Pancreas (tissue), 10 donors: ENCODE measurements at regions not wholly inside any gene's neighbourhood (a gene's known extent, or its start where the extent isn't known, plus 50 kb on each side); places are given as distances from the start of the nearest gene placed in this dataset.
A peak's percentile ranks its signal among the peaks of the same experiment; 100 is the strongest.

ENCODE experiments used
- ATAC-seq, 4 donors: fragments of 200-7000 bp; cut with Tn5 transposase; one replicate each; pipeline versions ENCODE4 v1.8.0 to v1.9.1; 2020; ENCODE audit warnings: mild to moderate bottlenecking in 4 of 4, moderate library complexity in 4 of 4
- DNase-seq, 6 donors: peaks; one replicate each; pipeline ENCODE4 v3.0.0-alpha.2; 2020
- FAIRE-seq: peaks from 2 replicates; lab custom pipeline; 2012; peaks lifted over from hg19 to GRCh38; lab: Jason Lieb, UNC
- H3K27ac ChIP-seq, 4 donors: fragments of 200-600 bp; sonication (generic); 1 replicate in 3 of 4; 2 replicates in 1 of 4; pipeline versions ENCODE4 v1.5.0 to v1.8.0; 2020
- H3K27me3 ChIP-seq, 4 donors: fragments of 200-600 bp; one replicate each; pipeline ENCODE4 v1.8.0; 2021
- H3K36me3 ChIP-seq, 3 donors: fragments of 200-600 bp; sonication (generic) in 1 of 3; one replicate each; pipeline versions ENCODE4 v1.5.0 to v1.8.0; 2020 to 2021
- H3K4me1 ChIP-seq, 3 donors: fragments of 200-600 bp; one replicate each; pipeline ENCODE4 v1.8.0; 2021
- H3K4me3 ChIP-seq, 4 donors: fragments of 200-600 bp; sonication (generic) in 2 of 4; one replicate each; pipeline versions ENCODE4 v1.5.0 to v1.8.0; 2020 to 2021
- H3K9me3 ChIP-seq, 4 donors: fragments of 200-600 bp; one replicate each; pipeline ENCODE4 v1.8.0; 2021
- CTCF ChIP-seq, 4 donors: fragments of 200-600 bp; sonication (generic) in 3 of 4; IDR thresholded peaks; one replicate each; pipeline versions ENCODE4 v1.5.0 to v1.8.0; 2021; ENCODE audit warnings: antibody characterized with exemption in 4 of 4
- WGBS, 2 donors: extraction: QIAGEN DNeasy Blood & Tissue Kit; methylation state at CpG; one replicate each; pipeline ENCODE4 v1.1.7; 2013; 5-methylcytosine and 5-hydroxymethylcytosine counted together
- intact Hi-C, 3 donors: fragments of 100-400 bp; cut with DNase I; formaldehyde crosslinking; loops; one replicate each; pipeline versions ENCODE4 v1.11.1 to v1.14.2; 2022
- donor health status: healthy with polysubstance abuse.
- donor health status: DM: no; HTN: no; CAD: no; lungs with moderate emphysema.
- donor health status: DM: no; HTN: no; CAD: no.
- donor health status: control.
- donor health status: control.
- donor health status: Bipolar disorder and iron deficiency.
- donor health status: DM: yes; HTN: yes; CAD: no.
- donor health status: DM: no; HTN: no; CAD: no.
- donor health status: DM: no; HTN: no; CAD: no.
- donor health status: DM: yes; HTN: yes; CAD: no.

GRCh38 chr13:105798541-105798940 is 736.9 kb downstream of the EFNB2 start:
- H3K9me3 ChIP-seq, result no peaks in the 10 kb centered on the region
- intact Hi-C loops, result no loop called here
- H3K36me3 ChIP-seq, result no peaks in the 10 kb centered on the region
- FAIRE-seq, result no peak
- H3K4me1 ChIP-seq, result no peaks in the 10 kb centered on the region
- no peak for DNase-seq
- no peak for TF ChIP-seq CTCF (IDR thresholded peaks at IDR 0.05)
- 0 to 35% methylated on average over 1 of the region's 1 CpG for WGBS, 2 donors
- H3K27ac ChIP-seq, result no peak overlapping the region
- ATAC-seq, result no peak
- H3K27me3 ChIP-seq, result no peaks in the 10 kb centered on the region
- no peak overlapping the region for H3K4me3 ChIP-seq

- TF ChIP-seq CTCF (IDR thresholded peaks at IDR 0.05), result no peak
- Histone ChIP-seq H3K27me3 (no peaks in the 10 kb centered on the region), H3K4me1 (no peaks in the 10 kb centered on the region), H3K36me3 (no peaks in the 10 kb centered on the region), H3K4me3 (no peak overlapping the region), H3K27ac (no peak overlapping the region), H3K9me3 (no peaks in the 10 kb centered on the region)
- ATAC-seq (no peak), FAIRE-seq (no peak), DNase-seq (no peak)
- 69 to 78% methylated on average over 3 of the region's 3 CpGs for WGBS, 2 donors
- intact Hi-C loops, result no loop called here
Observed at GRCh38 chr13:105796081-105796480, 739.4 kb downstream of the EFNB2 start.

GRCh38 chr13:105790923-105791322 is 744.5 kb downstream of the EFNB2 start:
- H3K36me3 ChIP-seq, result no peaks in the 10 kb centered on the region
- no peaks in the 10 kb centered on the region for H3K9me3 ChIP-seq
- no peak for FAIRE-seq
- ATAC-seq, result no peak
- no peak overlapping the region for H3K27ac ChIP-seq
- no peak overlapping the region for H3K4me3 ChIP-seq
- intact Hi-C loops, result no loop called here
- no peak for TF ChIP-seq CTCF (IDR thresholded peaks at IDR 0.05)
- DNase-seq, result no peak
- 73 to 78% methylated on average over 1 of the region's 1 CpG for WGBS, 2 donors
- no peaks in the 10 kb centered on the region for H3K4me1 ChIP-seq
- H3K27me3 ChIP-seq, result no peaks in the 10 kb centered on the region

GRCh38 chr13:105788530-105788929 is 746.9 kb downstream of the EFNB2 start:
- no peak for TF ChIP-seq CTCF (IDR thresholded peaks at IDR 0.05)
- no peaks in the 10 kb centered on the region for H3K27me3 ChIP-seq
- no peak for FAIRE-seq
- no peak for ATAC-seq
- intact Hi-C loops, result no loop called here
- H3K4me1 ChIP-seq, result no peaks in the 10 kb centered on the region
- H3K36me3 ChIP-seq, result no peaks in the 10 kb centered on the region
- WGBS, 2 donors, result 73 to 82% methylated on average over 3 of the region's 3 CpGs
- no peak for DNase-seq
- H3K9me3 ChIP-seq, result no peaks in the 10 kb centered on the region
- no peak overlapping the region for H3K4me3 ChIP-seq
- no peak overlapping the region for H3K27ac ChIP-seq

- H3K36me3 ChIP-seq, result no peaks in the 10 kb centered on the region
- no peaks in the 10 kb centered on the region for H3K9me3 ChIP-seq
- TF ChIP-seq CTCF (IDR thresholded peaks at IDR 0.05), result no peak
- peak in 1 of 4 donors; percentile 18 for ATAC-seq
- H3K4me1 ChIP-seq, result no peaks in the 10 kb centered on the region
- 51% methylated on average over 9 of the region's 9 CpGs for WGBS, 2 donors
- no peaks in the 10 kb centered on the region for H3K27me3 ChIP-seq
- H3K27ac ChIP-seq, result no peak overlapping the region
- DNase-seq, result no peak
- no peak overlapping the region for H3K4me3 ChIP-seq
- intact Hi-C loops, result no loop called here
- no peak for FAIRE-seq
Observed at GRCh38 chr13:105787632-105788031, 747.8 kb downstream of the EFNB2 start.
